GM10266 (cell line): ENCODE measurements at regions not wholly inside any gene's neighbourhood (a gene's known extent, or its start where the extent isn't known, plus 50 kb on each side); places are given as distances from the start of the nearest gene placed in this dataset.

Source experiments
- DNase-seq: peaks from one replicate; pipeline ENCODE4 v3.0.0; 2012; ENCODE audit errors: extremely low spot score
- TF ChIP-seq, protein P1 (sequence below): IDR thresholded peaks from 2 replicates; pipeline ENCODE4 v1.5.1; 2012; ENCODE audit warnings: mild to moderate bottlenecking, low read depth; ENCODE audit not compliant: control insufficient read depth, insufficient read depth; ENCODE audit errors: missing control alignments

- no peak for DNase-seq
- TF ChIP-seq, protein P1, sequence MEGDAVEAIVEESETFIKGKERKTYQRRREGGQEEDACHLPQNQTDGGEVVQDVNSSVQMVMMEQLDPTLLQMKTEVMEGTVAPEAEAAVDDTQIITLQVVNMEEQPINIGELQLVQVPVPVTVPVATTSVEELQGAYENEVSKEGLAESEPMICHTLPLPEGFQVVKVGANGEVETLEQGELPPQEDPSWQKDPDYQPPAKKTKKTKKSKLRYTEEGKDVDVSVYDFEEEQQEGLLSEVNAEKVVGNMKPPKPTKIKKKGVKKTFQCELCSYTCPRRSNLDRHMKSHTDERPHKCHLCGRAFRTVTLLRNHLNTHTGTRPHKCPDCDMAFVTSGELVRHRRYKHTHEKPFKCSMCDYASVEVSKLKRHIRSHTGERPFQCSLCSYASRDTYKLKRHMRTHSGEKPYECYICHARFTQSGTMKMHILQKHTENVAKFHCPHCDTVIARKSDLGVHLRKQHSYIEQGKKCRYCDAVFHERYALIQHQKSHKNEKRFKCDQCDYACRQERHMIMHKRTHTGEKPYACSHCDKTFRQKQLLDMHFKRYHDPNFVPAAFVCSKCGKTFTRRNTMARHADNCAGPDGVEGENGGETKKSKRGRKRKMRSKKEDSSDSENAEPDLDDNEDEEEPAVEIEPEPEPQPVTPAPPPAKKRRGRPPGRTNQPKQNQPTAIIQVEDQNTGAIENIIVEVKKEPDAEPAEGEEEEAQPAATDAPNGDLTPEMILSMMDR, result no peak
These were observed 223.3 kb downstream of the BMP7 start for GRCh38 chr20:57043091-57043490.

GRCh38 chr20:57043669-57044268 lies 222.7 kb downstream of the BMP7 start:
- DNase-seq, result no peak
- TF ChIP-seq, protein P1, result no peak

GRCh38 chr20:57047281-57048026 lies 219.0 kb downstream of the BMP7 start:
- no peak for DNase-seq
- TF ChIP-seq, protein P1, result no peak

- peak; percentile 62 for DNase-seq
These were observed 218.2 kb downstream of the BMP7 start for GRCh38 chr20:57048027-57048869.

DNA sequence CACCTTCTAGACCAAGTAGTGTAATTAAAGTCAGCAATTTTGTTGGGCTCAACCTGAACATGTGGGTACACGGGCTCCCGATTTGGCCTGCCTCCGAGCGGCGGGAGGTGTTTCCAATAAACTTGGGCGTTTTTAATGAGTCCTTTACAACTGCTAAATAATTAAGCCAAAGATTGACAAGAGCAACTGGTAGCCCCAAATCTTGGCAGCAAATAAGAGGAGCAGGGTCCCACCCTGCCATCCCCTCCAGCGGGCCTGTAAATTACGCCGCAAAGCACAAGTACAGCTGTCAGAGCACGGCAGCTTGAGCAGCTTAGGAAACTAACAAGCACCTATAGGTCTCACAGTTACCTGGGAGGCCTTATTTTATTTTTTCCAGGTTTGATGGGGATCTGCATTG lies 217.1 kb downstream of the BMP7 start:
- TF ChIP-seq, protein P1, result no peak
- no peak for DNase-seq

More at GRCh38 chr20:57048027-57048869, 218.2 kb downstream of the BMP7 start:
- TF ChIP-seq, protein P1, result peak; percentile 77

DNA sequence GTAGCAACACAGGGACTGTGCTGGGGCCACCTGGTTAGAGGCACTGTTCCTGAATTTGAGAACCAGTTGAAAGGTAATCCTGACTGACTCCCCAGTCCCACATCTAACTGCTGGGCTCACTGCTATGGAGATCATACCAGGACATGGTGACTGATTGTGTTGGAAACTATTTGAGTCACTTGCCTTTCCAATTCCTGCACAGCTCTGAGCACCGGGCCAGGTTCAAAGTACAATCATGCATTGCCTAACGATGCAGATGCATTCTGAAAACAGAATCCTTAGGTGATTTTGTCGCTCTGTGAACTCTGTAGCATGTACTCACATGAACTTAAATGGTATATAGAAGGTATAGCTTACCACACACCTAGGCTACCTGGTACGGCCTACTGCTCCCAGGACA lies 215.3 kb downstream of the BMP7 start:
- TF ChIP-seq, protein P1, result no peak
- no peak for DNase-seq
